NCI-H2227 treated with DMSO at 0.1 percent for 48 hours (cell line): ENCODE measurements at regions not wholly inside any gene's neighbourhood (a gene's known extent, or its start where the extent isn't known, plus 50 kb on each side); places are given as distances from the start of the nearest gene placed in this dataset.
"Not testable (repeated sequence)": the region's sequence is repeated elsewhere in the genome, so short reads cannot be mapped to it uniquely, and the experiment has no call there.

Experiments
- DNase-seq: peaks from one replicate; lab custom pipeline; 2025; lab: John Stamatoyannopoulos, UW

DNA sequence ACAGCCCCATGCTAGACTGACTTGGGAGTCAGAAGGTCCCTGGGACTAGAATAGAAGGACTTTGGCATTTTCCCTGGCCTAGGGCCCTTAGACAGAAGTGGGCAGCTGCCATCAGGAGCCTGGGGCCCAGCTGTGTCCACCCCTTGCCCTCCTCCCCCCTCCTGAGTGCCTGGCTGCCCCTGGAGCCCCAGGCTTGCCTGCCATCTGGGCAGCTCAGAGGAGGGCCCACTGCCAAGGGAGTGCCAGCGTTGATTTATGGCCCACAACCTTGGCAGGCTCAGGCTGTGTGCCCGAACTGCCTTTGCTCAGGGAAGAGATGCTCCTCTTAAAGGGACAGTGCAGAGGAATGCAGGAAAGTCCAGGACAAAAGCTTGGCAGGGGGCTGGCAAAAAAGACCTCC, 439.1 kb downstream of the SPATA31A7 start:
- DNase-seq = not testable (repeated sequence)

DNA sequence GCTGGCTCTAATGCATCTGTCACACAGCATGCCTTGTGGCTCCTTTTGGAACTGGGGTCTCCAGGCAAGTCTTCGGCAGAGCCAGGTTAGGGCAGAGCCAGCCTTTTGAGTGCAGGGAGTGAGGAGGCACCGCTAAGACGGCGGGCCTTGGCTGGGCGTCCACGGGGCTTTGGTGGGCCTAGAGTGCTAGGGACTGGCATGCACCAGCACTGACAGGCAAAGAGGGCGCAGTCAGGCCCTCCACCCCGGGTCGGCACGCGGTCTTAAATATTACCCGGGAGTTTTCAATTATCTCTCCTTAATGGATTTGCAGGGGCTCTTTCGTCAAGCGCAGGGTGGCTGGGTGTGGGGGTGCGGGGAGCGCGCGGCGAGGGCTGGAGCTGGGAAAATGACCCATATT, 444.4 kb downstream of the SPATA31A7 start:
- DNase-seq = no peak

DNA sequence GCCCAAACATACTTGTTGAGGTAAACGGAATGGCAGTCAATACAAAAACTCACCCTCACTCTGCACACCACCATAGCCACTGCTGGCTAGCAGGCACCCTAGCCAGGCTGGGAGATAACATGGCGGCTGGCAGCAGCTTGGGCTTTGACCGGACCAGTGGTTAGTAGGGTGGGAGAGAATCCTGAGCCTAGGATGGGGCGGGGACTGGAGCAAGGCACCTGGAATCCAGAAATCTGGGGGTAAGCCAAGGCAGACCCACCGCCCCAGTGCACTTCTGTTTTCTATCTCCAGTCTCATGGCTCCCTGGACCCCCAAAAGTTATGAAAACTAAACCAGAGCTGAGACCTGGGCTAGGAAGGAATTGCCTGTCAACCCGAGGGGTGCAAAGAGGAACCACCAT, 474.4 kb downstream of the SPATA31A7 start:
- DNase-seq = not testable (repeated sequence)

DNA sequence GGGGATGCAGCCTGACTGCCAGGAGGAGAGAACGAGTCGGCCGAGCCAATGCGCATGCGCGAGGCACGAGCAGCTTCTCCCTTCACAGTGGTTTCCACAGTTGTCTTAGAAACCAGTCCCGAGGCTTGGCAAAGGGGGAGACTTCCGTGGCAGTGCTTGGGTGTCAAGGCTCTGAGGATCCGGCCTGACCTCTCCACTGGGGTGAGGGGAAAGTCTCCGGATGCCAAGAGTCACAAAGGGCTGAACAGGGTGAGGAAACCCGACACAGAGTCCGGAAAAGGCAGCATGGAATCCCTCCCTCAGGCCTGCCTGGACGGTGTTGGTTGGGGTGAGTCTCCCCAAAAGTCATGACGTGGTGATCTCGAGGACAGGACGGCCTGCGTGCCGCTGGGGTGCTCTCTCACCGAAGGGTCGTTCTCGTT, 475.5 kb downstream of the SPATA31A7 start:
- no peak for DNase-seq

DNA sequence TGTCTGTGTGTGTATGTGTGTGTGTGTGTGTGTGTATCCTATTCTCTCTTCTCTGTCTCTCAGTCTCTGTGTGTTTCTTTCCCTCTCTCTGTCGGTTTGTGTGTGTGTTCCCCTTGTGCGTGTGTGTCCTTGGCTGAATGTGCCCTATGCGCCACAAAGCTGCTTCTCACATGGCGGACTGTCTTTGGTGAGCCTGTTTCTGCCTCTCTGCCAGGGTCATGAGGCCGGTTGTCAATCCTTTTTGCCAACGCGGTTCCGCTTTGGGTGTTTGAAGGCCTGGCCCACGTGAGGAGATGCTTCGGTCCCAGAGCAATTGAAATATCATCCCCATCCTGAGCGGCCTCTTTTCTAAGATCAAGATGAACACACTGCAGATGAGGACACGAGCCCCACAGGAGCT, 476.0 kb downstream of the SPATA31A7 start:
- no peak for DNase-seq

DNA sequence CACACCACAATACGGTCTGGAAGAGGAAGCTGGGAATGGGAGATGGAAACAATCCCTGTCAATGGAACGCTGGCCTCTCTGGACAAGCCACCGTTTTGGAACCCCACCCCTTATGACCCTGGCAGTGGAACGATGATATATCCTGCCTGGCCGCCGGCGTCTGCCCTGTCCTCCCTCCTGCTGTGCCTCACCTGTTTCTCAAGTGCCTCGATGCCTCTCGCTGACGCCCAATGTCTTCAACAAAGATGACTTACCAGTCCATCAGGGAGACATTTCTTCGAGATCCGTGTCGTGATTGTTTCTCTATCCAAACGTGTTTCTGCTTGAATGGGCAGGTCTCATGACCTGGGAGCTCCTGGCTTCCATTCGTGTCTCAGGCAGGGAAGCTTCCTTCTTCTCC, 476.5 kb downstream of the SPATA31A7 start:
- no peak for DNase-seq

DNA sequence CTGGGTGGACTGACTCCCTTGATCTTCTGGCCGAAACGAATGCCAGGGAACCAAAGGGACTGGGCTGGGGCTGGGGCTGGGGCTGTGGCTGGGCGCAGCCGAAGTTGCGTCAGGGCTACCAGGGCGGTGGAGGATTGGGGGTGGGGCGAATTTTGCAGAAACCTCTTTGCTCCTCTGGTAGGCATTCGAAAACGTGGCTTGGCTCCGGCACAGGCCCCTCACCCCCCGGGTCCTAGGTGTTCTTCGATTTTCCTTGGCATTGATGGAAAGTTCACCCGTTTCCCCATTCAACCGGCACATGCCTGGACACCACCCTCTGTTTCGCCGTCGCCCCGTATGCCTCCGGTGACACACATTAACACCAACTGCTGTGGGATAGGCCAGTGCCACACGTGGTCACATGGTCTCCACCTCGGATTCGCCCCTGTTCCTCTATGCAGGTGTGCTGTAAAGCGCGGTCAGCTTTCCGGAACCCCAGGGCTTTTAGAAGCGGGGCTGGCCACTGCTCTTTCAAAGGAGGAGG, 477.1 kb downstream of the SPATA31A7 start:
- no peak for DNase-seq

DNA sequence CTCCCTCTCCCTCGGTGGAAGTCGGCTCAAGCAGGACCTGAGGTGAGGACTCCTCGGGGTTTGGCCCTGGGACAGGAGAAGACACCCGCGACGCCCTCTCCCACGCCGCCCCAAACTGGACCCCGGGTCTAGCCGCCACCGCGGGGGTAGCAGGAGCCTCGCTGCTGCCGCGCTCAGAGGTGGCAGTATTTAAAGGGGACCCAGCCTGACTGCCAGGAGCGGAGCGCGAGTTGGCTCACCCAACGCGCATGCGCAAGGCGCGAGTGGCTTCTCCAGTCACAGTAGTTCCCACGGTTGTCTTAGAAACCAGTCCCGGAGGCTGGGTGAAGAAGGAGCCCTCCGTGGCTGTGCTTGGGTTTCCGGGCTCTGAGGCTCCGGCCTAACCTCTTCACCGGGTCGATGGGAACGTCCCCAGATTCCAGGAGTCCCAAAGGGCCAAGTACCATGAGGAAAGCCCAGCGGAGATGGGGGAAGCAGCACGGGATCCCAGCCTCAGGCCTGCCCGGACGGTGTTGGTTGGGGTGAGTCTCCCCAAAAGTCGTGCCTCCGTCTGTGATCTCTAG, 477.8 kb downstream of the SPATA31A7 start:
- no peak for DNase-seq

DNA sequence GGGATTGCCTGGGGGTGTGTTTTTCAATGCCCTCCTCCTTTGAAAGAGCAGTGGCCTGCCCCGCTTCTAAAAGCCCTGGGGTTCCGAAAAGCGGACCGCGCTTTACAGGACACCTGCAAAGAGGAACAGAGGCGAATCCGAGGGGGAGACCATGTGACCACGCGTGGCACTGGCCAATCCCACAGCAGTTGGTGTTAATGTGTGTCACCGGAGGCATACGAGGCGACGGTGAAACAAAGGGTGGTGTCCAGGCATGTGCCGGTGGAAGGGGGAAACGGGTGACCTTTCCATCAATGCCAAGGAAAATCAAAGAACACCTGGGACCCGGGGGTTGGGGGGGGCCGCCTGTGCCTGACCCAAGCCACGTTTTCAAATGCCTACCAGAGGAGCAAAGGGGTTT, 478.4 kb downstream of the SPATA31A7 start:
- DNase-seq = not testable (repeated sequence)

DNA sequence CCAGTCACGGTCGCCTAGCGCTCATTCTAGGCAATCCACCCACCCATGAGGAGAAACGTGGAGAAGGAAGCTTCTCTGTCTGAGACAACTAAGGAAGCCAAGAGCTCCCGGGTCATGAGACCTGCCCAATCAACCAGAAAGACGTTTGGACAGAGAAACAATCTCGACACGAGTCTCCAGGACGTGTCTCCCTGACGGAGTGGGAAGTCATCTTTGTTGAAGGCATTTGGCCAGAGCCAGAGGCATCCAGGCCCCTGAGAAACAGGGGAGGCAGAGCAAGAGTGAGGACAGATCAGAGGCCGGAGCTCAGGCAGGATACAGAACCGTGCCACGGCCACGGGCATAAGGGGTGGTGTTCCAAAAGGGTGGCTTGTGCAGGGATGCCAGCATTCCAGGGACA, 479.0 kb downstream of the SPATA31A7 start:
- DNase-seq = no peak

DNA sequence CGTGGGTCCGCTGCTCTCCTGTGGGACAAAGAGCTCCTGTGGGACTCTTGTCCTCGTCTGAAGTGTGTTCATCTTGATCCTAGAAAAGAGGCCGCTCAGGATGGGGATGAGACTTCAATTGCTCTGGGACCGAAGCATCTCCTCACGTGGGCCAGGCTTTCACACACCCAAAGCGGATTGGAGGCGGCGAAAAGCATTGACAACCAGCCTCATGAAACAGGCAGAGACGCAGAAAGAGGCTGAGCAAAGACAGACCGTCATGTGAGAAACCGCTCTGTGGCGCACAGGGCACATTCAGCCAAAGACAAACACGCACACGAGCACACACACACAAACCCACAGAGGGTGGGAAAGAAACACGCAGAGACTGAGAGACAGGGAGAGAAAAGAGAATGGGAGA, 479.5 kb downstream of the SPATA31A7 start:
- DNase-seq = no peak

DNA sequence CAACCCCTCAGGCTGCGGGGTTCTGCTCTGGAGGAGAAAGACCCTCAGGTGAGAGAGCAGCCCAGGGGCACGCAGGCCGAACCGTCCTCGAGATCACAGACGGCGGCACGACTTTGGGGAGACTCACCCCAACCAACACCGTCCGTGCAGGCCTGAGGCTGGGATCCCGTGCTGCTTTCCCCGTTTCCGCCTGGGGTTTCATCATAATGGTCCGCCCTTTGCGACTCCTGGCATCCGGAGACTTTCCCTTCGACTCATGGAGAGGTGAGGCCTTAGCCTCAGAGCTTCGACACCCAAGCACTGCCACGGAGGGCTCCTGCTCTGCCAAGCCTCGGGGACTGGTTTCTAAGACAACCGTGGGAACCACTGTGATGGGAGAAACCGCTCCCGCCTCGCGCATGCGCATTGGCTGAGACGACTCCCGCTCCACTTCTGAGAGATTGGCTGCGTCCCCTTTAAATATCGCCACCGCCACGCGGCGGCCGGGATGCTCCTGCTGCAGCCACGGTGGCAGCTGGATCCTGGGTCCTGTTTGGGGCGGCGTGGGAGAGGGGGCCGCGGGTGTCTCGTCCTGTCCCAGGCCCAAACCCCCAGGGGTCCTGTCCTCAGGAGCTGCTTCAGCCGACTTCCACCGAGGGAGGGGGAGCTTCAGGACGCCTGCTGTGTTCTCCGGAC, 480.1 kb downstream of the SPATA31A7 start:
- DNase-seq = not testable (repeated sequence)

DNA sequence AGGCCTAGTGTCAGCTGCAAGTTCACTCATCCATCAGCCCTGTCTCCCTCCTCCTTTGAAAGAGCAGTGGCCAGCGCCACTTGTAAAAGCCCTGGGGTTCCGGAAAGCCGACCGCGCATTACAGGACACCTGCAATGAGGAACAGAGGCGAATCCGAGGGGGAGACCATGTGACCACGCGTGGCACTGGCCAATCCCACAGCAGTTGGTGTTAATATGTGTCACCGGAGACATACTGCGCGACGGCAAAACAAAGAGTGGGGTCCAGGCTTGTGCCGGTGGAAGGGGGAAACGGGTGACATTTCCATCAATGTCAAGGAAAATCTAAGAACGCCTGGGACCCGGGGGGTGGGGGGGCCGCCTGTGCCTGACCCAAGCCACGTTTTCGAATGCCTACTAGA, 480.8 kb downstream of the SPATA31A7 start:
- DNase-seq = no peak

DNA sequence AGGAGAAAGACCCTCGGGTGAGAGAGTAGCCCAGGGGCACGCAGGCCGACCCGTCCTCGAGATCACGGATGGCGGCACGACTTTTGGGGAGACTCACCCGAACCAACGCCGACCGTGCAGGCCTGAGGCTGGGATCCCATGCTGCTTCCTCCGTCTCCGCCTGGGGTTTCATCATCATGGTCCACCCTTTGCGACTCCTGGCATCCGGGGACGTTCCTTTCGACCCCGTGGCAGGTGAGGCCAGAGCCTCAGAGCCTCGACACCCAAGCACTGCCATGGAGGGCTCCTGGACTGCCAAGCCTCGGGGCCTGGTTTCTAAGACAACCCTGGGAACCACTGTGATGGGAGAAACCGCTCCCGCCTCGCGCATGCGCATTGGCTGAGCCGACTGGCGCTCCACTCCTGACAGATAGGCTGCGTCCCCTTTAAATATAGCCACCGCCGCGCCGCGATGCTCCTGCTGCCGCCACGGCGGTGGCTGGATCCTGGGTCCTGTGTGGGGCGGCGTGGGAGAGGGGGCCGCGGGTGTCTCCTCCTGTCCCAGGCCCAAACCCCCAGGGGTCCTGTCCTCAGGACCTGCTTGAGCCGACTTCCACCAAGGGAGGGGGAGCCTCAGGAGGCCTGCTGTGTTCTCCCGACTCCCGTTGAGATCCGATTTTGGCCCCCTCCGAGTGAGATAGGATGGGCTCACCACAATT, 481.6 kb downstream of the SPATA31A7 start:
- DNase-seq = peak; percentile 15

DNA sequence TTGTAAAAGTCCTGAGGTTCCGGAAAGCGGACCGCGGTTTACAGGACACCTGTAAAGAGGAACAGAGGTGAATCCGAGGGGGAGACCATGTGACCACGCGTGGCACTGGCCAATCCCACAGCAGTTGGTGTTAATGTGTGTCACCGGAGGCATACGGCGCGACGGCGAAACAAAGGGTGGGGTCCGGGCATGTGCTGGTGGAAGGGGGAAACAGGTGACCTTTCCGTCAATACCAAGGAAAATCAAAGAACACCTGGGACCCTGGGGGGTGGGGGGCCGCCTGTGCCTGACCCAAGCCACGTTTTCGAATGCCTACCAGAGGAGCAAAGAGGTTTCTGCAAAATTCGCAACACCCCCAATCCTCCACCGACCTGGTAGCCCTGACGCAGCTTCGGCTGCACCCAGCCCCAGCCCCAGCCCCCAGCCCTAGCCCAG, 482.3 kb downstream of the SPATA31A7 start:
- DNase-seq = not testable (repeated sequence)

DNA sequence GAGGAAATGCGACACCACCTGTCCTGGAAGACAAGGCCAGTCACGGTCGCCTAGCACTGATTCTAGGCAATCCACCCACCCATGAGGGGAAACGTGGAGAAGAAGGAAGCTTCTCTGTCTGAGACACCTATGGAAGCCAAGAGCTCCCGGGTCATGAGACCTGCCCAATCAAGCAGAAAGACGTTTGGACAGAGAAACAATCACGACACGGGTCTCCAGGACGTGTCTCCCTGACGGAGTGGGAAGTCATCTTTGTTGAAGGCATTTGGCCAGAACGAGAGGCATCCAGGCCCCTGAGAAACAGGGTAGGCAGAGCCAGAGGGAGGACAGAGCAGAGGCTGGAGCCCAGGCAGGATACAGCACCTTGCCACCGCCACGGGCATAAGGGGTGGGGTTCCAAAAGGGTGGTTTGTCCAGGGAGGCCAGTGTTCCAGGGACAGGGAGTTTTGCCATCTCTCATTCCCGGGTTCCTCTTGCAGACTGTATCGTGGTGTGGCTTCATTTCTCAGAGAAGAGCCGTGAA, 482.9 kb downstream of the SPATA31A7 start:
- not testable (repeated sequence) for DNase-seq

DNA sequence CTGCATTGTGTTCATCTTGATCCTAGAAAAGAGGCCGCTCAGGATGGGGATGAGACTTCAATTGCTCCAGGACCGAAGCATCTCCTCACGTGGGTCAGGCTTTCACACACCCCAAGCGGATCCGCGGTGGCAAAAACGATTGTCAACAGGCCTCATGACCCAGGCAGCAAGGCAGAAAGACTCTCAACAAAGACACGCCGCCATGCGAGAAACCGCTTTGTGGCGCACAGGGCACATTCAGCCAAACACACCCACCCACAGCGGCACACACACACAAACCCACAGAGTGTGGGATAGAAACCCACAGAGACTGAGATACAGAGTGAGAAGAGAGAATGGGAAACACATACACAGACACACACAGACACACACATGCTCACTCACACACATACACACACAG, 483.4 kb downstream of the SPATA31A7 start:
- DNase-seq = no peak

DNA sequence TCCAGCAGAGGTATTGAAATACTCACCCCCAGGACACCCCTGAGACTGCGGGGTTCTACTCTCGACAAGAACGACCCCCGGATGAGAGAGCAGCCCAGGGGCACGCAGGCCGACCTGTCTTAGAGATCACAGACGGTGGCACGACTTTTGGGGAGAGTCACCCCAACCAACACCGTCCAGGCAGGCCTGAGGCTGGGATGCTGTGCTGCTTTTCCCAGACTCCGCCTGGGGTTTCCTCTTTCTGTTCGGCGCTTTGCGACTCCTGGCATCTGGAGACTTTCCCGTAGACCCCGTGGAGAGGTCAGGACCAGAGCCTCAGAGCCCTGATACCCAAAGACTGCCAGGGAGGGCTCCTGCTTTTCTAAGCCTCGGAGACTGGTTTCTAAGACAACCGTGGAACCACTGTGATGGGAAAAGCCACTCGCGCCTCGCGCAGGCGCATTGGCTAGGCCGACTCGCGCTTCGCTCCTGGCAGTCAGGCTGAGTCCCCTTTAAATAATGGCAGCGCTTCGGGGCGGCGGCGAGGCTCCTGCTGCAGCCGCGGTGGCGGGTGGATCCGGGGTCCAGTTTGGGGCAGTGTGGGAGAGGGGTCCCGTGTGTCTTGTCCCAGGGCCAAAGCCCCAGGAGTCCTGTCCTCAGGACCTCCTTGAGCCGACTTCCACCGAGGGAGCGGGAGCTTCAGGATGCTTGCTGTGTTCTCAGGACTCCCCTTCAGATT, 484.0 kb downstream of the SPATA31A7 start:
- no peak for DNase-seq

DNA sequence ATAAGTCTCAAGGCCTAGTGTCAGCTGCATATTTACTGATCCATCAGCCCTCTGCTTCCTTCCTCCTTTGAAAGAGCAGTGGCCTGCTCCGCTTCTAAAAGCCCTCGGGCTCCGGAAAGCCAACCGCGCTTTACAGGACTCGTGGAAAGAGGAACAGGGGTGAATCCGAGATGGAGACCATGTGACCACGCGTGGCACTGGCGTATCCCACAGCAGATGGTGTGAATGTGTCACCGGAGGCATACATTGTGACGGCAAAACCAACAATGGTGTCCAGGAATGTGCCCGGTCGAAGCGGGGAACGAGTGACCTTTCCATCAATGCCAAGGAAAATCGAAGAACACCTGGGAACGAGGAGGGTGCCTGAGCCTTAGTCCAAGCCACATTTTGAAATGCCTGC, 484.6 kb downstream of the SPATA31A7 start:
- no peak for DNase-seq

DNA sequence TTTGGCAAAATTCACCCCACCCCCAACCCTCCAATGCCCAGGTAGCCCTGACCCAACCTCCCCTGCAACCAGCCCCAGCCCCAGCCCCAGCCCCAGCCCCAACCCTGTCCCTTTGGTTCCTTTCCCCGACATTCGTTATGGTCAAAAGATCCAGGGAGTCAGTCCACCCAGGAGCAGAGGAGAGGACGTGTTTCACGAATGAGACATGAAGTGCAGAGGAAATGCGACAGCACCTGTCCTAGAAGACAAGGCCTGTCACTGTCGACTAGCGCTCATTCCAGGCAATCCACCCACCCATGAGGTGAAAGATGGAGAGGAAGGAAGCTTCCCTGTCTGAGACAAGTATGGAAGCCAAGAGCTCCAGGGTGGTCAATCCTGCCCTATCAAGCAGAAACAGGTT, 485.0 kb downstream of the SPATA31A7 start:
- no peak for DNase-seq
